ENCODE measurements at regions not wholly inside any gene's neighbourhood (a gene's known extent, or its start where the extent isn't known, plus 50 kb on each side); places are given as distances from the start of the nearest gene placed in this dataset.
"Not testable (repeated sequence)": the region's sequence is repeated elsewhere in the genome, so short reads cannot be mapped to it uniquely, and the experiment has no call there.

- H3K4me3 Mint-ChIP-seq; H3K9me3 Mint-ChIP-seq (ENCODE audit: insufficient read depth); H3K27ac ChIP-seq (ENCODE audit: low read length in 2 of 2); H3K4me2 ChIP-seq (replicated peaks; ENCODE audit: low read depth, low read length, poor library complexity, severe bottlenecking); intact Hi-C loops (cut with micrococcal nuclease); H3K27me3 Mint-ChIP-seq; H3K9ac ChIP-seq (ENCODE audit: low read length); H3K36me3 ChIP-seq (replicated peaks in 1 of 2; ENCODE audit: control extremely low read depth in 1 of 2, control insufficient read depth in 1 of 2, extremely low read depth in 1 of 2, insufficient read depth in 2 of 2, low read length in 1 of 2); H3K4me1 Mint-ChIP-seq; H3K79me2 ChIP-seq (ENCODE audit: control insufficient read depth, insufficient read depth, low read length); DNase-seq; H3K9me3 ChIP-seq (ENCODE audit: control extremely low read depth in 1 of 3, control insufficient read depth in 2 of 3, insufficient read depth in 1 of 3, low read length in 2 of 3); H2AFZ ChIP-seq (ENCODE audit: insufficient read depth, low read depth, low read length, poor library complexity, severe bottlenecking); CTCF ChIA-PET; H3K4me1 ChIP-seq (ENCODE audit: control insufficient read depth in 2 of 2, insufficient read depth in 2 of 2, low read length in 2 of 2); H3K27ac Mint-ChIP-seq; H4K20me1 ChIP-seq (ENCODE audit: control insufficient read depth, insufficient read depth, low read length, poor library complexity, severe bottlenecking); H3K4me3 ChIP-seq (ENCODE audit: control extremely low read depth in 1 of 5, extremely low read depth in 1 of 5, insufficient read depth in 1 of 5, low read depth in 2 of 5, low read length in 4 of 5); POLR2A ChIA-PET; ATAC-seq (ENCODE audit: low read depth); H3K27me3 ChIP-seq (replicated peaks in 1 of 4; ENCODE audit: control extremely low read depth in 1 of 4, control insufficient read depth in 3 of 4, insufficient read depth in 4 of 4, low read length in 3 of 4): not testable (repeated sequence)
- WGBS (ENCODE audit: insufficient coverage), result no CpG with 5 or more reads among the region's 2 CpGs
Measured at GRCh38 chr9:67179185-67179584, 186.8 kb upstream of the SPATA31A3 start.

GRCh38 chr9:67175167-67175566 lies 182.8 kb upstream of the SPATA31A3 start:
- H3K36me3 ChIP-seq (replicated peaks in 1 of 2; ENCODE audit: control extremely low read depth in 1 of 2, control insufficient read depth in 1 of 2, extremely low read depth in 1 of 2, insufficient read depth in 2 of 2, low read length in 1 of 2); H3K4me3 Mint-ChIP-seq; H3K27me3 Mint-ChIP-seq; H3K9ac ChIP-seq (ENCODE audit: low read length); H3K27ac ChIP-seq (ENCODE audit: low read length in 2 of 2); H3K9me3 ChIP-seq (ENCODE audit: control extremely low read depth in 1 of 3, control insufficient read depth in 2 of 3, insufficient read depth in 1 of 3, low read length in 2 of 3); POLR2A ChIA-PET; H3K27me3 ChIP-seq (replicated peaks in 1 of 4; ENCODE audit: control extremely low read depth in 1 of 4, control insufficient read depth in 3 of 4, insufficient read depth in 4 of 4, low read length in 3 of 4); H3K4me2 ChIP-seq (replicated peaks; ENCODE audit: low read depth, low read length, poor library complexity, severe bottlenecking); intact Hi-C loops (cut with micrococcal nuclease); H3K4me3 ChIP-seq (ENCODE audit: control extremely low read depth in 1 of 5, extremely low read depth in 1 of 5, insufficient read depth in 1 of 5, low read depth in 2 of 5, low read length in 4 of 5); H2AFZ ChIP-seq (ENCODE audit: insufficient read depth, low read depth, low read length, poor library complexity, severe bottlenecking); DNase-seq; H3K79me2 ChIP-seq (ENCODE audit: control insufficient read depth, insufficient read depth, low read length); H3K9me3 Mint-ChIP-seq (ENCODE audit: insufficient read depth); H4K20me1 ChIP-seq (ENCODE audit: control insufficient read depth, insufficient read depth, low read length, poor library complexity, severe bottlenecking); CTCF ChIA-PET; H3K4me1 ChIP-seq (ENCODE audit: control insufficient read depth in 2 of 2, insufficient read depth in 2 of 2, low read length in 2 of 2); ATAC-seq (ENCODE audit: low read depth); H3K27ac Mint-ChIP-seq; H3K4me1 Mint-ChIP-seq: not testable (repeated sequence)
- no CpG with 5 or more reads among the region's 5 CpGs for WGBS (ENCODE audit: insufficient coverage)

GRCh38 chr9:67171721-67172120 lies 179.4 kb upstream of the SPATA31A3 start:
- ATAC-seq (ENCODE audit: low read depth); DNase-seq; CTCF ChIA-PET; H3K79me2 ChIP-seq (ENCODE audit: control insufficient read depth, insufficient read depth, low read length); H3K4me3 ChIP-seq (ENCODE audit: control extremely low read depth in 1 of 5, extremely low read depth in 1 of 5, insufficient read depth in 1 of 5, low read depth in 2 of 5, low read length in 4 of 5); intact Hi-C loops (cut with micrococcal nuclease); H3K4me1 ChIP-seq (ENCODE audit: control insufficient read depth in 2 of 2, insufficient read depth in 2 of 2, low read length in 2 of 2); POLR2A ChIA-PET; H2AFZ ChIP-seq (ENCODE audit: insufficient read depth, low read depth, low read length, poor library complexity, severe bottlenecking); H3K27ac Mint-ChIP-seq; H3K27me3 Mint-ChIP-seq; H3K4me3 Mint-ChIP-seq; H3K4me2 ChIP-seq (replicated peaks; ENCODE audit: low read depth, low read length, poor library complexity, severe bottlenecking); H3K9me3 Mint-ChIP-seq (ENCODE audit: insufficient read depth); H3K27ac ChIP-seq (ENCODE audit: low read length in 2 of 2); H4K20me1 ChIP-seq (ENCODE audit: control insufficient read depth, insufficient read depth, low read length, poor library complexity, severe bottlenecking); H3K27me3 ChIP-seq (replicated peaks in 1 of 4; ENCODE audit: control extremely low read depth in 1 of 4, control insufficient read depth in 3 of 4, insufficient read depth in 4 of 4, low read length in 3 of 4); H3K4me1 Mint-ChIP-seq; H3K36me3 ChIP-seq (replicated peaks in 1 of 2; ENCODE audit: control extremely low read depth in 1 of 2, control insufficient read depth in 1 of 2, extremely low read depth in 1 of 2, insufficient read depth in 2 of 2, low read length in 1 of 2); H3K9me3 ChIP-seq (ENCODE audit: control extremely low read depth in 1 of 3, control insufficient read depth in 2 of 3, insufficient read depth in 1 of 3, low read length in 2 of 3); H3K9ac ChIP-seq (ENCODE audit: low read length): not testable (repeated sequence)
- WGBS (ENCODE audit: insufficient coverage), result no CpG with 5 or more reads among the region's 3 CpGs

- H3K4me2 ChIP-seq (replicated peaks; ENCODE audit: low read depth, low read length, poor library complexity, severe bottlenecking); POLR2A ChIA-PET; H3K27me3 Mint-ChIP-seq; H3K36me3 ChIP-seq (replicated peaks in 1 of 2; ENCODE audit: control extremely low read depth in 1 of 2, control insufficient read depth in 1 of 2, extremely low read depth in 1 of 2, insufficient read depth in 2 of 2, low read length in 1 of 2); H3K9ac ChIP-seq (ENCODE audit: low read length); H2AFZ ChIP-seq (ENCODE audit: insufficient read depth, low read depth, low read length, poor library complexity, severe bottlenecking); H3K27me3 ChIP-seq (replicated peaks in 1 of 4; ENCODE audit: control extremely low read depth in 1 of 4, control insufficient read depth in 3 of 4, insufficient read depth in 4 of 4, low read length in 3 of 4); H3K27ac ChIP-seq (ENCODE audit: low read length in 2 of 2); H3K4me3 Mint-ChIP-seq; H3K27ac Mint-ChIP-seq; CTCF ChIA-PET; DNase-seq; H4K20me1 ChIP-seq (ENCODE audit: control insufficient read depth, insufficient read depth, low read length, poor library complexity, severe bottlenecking); H3K4me1 ChIP-seq (ENCODE audit: control insufficient read depth in 2 of 2, insufficient read depth in 2 of 2, low read length in 2 of 2); intact Hi-C loops (cut with micrococcal nuclease); H3K9me3 ChIP-seq (ENCODE audit: control extremely low read depth in 1 of 3, control insufficient read depth in 2 of 3, insufficient read depth in 1 of 3, low read length in 2 of 3); H3K4me3 ChIP-seq (ENCODE audit: control extremely low read depth in 1 of 5, extremely low read depth in 1 of 5, insufficient read depth in 1 of 5, low read depth in 2 of 5, low read length in 4 of 5); H3K9me3 Mint-ChIP-seq (ENCODE audit: insufficient read depth); H3K4me1 Mint-ChIP-seq; ATAC-seq (ENCODE audit: low read depth); H3K79me2 ChIP-seq (ENCODE audit: control insufficient read depth, insufficient read depth, low read length): not testable (repeated sequence)
- WGBS (ENCODE audit: insufficient coverage), result no CpG with 5 or more reads among the region's 4 CpGs
Measured at GRCh38 chr9:67168530-67169157, 176.3 kb upstream of the SPATA31A3 start.
